Activated CD8-positive, alpha-beta memory T cell treated with anti-CD3 and anti-CD28 coated beads, Interleukin-2, amount 50 U/mL, for 1 hour (primary cell): ENCODE measurements at regions not wholly inside any gene's neighbourhood (a gene's known extent, or its start where the extent isn't known, plus 50 kb on each side); places are given as distances from the start of the nearest gene placed in this dataset.
"Not testable (repeated sequence)": the region's sequence is repeated elsewhere in the genome, so short reads cannot be mapped to it uniquely, and the experiment has no call there.

ENCODE experiments used
- DNase-seq: peaks from one replicate; pipeline ENCODE4 v3.0.0-alpha.2; 2020; ENCODE audit errors: extremely low read depth

DNA sequence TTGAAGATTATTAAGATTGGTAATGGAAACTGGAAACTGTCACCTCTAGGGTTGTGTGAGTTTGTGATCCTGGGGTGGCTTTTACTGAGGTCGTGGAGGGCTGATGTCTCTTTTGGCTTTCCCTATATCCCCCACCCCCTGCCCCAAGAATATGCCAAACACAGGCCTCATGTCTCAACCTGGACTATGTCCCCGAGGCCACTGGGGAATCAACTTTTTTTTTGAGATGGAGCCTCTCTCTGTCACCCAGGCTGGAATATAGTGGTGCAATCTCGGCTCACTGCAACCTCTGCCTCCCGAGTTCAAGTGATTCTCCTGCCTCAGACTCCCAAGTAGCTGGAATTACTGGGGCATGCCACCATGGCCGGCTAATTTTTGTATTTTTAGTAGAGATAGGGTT is 83.3 kb upstream of the RALGAPA2 start:
- no peak for DNase-seq

DNA sequence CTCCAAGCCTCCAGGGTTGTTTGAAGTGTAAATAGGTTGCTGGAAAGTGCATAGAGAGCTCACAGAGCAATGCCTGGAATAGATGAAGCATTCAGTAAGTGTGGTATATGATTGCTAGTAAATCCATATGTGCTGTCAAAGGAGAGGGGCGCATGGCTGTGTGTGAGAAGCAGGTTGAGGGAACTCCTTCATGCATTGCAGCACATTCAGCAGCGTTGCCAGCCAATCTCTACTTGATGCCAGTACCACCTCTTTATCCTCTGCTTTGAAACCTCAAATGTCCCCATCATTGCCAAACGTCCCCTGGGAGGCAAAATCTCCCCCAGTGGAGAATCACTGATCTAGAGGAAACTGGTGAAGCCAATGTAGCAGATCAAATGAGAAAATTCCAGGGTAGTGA is 82.7 kb upstream of the RALGAPA2 start:
- DNase-seq, result no peak

DNA sequence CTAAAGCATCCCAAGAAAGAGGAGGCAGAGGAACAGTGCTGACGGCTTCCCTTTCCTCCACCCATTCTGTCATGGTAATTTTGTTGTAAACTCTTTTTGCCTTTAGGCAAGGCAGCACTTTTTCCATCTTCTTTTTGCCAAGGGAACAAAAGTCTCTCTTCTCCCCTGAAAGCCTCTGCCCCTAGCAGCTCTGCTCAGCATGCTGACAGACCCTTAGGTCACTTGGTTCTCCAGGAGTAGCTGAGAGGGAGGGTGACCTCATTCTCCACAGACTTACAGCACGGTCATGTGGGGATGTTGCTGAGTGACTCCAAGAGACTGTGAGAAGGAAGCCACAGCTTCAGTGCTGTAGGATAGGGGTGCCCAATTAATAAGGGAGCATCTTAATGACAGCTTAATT is 81.1 kb upstream of the RALGAPA2 start:
- no peak for DNase-seq

DNA sequence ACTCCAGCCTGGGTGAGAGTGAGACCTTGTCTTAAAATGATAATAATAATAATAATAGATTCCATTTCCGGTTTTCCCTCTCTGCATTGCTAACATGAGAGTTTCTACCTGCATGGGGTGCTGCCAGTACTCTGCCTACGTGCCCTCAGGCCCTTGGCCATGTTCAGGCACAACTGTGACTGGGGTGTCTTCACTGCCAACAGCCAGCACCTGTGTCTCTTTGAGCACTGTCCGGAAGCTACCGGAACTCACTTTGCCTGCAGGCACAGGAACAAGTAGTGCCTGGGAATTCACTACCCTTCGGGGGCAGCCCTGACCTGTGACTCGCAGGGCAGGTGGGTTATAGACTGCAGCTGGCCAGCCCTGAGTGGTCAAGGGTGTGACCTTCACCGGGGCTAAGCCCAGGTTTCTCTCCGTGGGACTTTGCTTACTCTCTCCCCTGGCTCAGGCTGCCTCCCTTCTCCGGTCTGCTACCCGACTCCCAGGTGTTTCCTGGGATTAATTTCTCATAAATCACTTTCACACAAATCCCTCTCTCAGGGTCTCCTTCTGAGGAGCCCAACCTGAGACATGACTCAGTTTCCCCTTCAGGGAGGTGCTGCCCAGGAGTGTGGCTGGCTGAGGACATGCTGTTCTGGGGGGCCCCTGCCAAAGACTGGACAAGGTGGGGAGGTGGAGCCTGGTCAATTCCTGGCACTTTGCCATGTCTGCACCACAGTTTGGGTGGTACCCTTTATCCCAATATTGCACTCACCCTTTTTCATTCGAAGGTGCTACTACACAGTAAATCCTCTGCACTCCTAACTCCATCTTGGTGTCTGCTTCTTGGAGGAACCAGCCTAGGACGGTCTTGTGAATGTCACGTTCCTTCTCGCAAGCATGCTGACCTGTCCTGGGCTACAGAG is 79.5 kb upstream of the RALGAPA2 start:
- no peak for DNase-seq

DNA sequence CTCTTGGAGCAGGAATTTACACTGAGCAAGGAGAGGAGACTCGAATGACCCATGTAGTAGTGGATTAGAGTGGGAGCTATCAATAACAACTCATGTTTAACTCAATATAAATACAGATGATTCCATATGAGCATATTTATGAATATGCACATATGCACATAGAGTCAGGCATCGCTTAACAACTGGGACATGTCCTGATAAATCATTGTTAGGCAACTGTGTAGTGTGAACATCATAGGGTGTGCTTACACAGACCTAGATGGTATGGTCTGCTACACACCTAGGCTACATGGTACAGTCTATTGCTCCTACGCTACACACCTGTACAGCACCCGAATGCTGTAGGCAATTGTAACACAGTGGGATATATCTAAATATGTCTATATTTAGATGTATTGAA is 75.9 kb upstream of the RALGAPA2 start:
- no peak for DNase-seq

DNA sequence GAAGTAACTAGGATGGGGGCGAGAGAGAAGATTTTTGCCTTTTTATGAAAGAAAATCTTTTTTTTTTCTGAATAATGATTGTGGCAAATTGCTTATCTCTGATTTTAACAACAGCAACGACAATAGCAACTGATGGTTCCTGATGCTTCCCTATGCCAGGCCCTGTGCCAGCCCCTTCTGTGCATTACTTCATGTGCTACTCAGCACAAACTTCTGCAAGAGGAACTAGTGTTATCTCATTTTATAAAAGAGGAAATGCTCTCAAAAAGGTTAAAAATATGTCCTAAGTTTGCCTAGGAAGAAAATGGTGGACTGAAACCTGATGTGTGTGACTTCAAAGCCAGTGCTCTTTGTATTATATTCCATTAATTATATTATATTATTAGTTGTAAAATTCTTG is 74.0 kb upstream of the RALGAPA2 start:
- DNase-seq, result no peak

DNA sequence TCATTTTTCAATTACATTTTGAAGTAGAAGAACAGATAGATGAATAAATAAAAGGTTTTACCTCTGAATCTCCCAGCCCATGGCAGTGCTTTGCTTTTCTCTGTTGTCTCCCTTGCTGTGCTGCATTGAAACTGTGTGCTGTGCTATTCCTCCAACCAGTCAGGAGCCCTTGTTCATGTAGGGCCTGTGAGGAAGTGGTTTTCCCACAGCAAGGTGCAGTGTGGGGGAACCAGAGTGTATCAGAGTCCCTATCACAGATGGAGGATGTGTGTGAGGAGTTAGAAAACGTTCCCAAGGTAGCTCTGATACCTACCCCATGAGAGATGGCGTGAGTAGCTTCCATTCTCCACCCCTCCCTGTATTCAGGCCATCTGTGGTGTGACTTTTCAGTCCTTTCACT is 72.8 kb upstream of the RALGAPA2 start:
- no peak for DNase-seq

DNA sequence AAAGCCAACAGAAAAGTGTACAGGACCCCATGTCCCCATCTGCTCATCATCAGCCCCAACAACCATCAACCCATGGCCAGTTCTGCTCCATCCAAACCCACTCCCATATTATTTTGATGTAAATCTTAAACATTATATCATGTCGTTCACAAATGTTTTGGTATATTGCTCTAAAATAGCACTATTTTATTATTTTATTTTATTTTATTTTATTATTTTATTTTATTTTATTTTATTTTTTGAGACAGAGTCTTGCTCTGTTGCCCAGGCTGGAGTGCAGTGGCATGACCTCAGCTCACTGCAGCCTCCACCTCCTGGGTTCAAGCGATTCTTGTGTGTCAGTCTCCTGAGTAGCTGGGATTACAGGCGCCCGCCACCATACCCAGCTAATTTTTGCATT is 72.0 kb upstream of the RALGAPA2 start:
- DNase-seq, result not testable (repeated sequence)

DNA sequence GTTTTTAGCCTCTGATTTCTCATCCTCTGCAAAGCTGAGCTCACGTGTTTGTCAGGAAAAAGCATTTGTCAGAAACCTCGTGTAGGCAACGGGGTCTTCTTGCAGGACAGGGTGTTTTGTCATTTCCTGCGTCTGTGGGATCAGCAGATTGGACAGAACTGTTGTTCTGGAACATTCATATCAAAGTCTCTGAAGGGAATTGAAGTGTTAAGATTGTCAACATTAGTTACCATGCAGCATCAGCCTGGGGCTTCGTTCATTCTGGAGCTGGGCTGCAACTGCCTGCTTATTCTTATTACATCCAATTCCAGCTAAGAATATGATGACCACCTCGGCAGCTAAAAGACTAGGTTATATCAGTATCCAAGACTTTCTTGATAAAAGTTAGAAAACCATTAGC is 71.0 kb upstream of the RALGAPA2 start:
- DNase-seq, result no peak

DNA sequence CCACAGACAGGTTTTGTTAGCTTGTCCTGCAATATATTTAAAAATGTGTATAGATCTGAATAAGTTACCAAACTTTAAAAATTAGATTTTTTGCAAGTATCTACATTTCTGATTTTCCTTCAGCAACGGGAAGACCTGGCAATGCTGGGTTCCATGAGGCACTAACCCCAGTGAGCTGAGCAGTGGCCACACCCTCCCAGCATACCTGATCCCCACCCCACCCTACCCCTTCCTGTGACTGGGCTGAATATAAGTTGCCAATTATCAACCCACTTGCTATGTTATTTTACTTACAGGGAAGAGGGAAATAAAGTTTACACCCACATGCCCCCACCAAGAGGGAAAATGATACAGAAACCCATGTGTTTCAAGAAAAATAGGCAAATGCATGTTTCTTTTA is 70.3 kb upstream of the RALGAPA2 start:
- no peak for DNase-seq

DNA sequence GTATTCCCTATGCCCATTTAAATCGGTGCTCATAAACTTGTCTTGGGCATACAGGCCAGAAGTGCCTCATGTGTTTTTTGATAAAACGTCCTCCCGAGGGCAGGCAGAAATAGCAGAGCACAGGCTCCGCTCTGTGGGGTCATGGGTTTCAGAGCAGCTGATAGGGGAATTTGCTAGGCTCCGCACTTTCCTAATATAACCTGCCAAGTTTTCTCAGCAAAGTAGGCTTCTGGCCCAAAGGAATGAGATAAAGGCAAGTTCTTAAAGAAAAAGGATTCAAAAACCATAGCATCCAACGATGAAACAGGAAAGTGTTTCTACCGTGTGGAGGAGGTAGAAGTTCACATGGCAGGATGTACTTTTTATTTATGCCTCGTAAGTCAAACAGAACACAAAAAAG is 69.8 kb upstream of the RALGAPA2 start:
- DNase-seq, result no peak

DNA sequence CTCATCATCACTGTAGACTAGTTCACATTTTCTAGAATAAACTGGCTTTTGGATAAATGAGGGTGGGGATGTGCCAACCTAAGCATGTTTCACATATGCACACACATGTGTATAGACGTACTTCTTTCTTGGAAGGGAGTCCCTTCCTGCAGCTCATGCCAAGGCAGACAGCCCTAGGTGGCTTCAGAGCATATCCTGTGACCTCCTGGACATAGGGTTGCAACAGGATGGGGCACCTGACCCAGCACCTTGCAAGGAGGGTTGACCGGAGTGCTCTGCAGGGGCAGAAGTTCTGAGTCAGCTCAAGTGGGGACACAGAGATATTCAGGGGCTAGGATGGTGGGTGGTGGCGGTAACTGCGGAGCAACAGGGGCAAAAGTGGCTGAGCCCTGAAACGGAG is 68.6 kb upstream of the RALGAPA2 start:
- no peak for DNase-seq

DNA sequence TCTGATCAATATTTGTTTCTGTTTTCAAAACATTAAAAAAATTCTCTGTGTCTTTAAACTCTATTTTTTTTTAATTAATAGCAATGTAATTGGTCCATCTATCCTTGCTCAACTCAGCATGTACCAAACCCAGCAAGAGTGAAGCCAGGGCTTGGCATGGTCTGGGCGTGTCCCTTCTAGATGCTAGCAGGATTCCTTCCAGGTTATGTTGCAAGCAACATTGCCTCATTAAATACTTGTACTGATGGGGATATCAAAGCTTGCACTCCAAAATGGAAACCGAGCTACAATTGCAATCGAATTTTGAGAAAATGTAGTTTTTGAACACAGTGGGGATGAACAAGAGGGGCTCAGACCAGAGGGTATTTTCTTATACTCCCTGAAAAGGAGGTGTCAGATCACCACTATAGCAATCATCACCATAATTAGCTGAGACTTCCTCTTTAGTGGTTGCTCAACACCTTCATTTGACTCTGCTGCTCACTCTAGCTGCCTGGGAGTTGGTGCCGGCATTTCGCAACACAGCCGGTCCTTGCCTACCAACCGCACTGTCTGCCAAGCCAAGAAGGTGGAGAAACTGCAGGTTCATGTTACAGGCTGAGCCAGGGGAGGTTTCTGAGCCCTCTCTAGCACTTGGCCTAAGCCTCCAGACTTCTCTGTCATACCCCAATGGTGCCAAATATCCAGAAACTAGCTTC is 67.8 kb upstream of the RALGAPA2 start:
- DNase-seq, result no peak

DNA sequence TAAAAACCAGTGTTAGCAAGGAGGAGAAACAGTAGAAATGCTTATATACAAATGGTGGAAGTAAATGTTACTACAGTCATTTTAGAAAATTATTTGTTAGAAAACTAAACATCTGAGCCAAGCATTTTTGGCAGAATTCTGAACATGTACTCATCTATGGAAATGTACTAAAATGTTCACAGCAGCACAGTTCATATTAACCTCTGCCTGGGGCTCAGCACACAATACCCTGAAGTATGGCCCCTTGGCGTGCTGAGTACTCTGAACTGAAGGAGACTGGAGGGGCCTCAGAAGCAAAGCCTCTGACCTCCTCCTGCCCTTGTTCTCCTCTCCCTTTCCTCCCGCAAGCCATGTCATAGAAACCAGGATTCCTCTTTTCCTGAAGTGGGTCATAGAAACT is 66.2 kb upstream of the RALGAPA2 start:
- no peak for DNase-seq

DNA sequence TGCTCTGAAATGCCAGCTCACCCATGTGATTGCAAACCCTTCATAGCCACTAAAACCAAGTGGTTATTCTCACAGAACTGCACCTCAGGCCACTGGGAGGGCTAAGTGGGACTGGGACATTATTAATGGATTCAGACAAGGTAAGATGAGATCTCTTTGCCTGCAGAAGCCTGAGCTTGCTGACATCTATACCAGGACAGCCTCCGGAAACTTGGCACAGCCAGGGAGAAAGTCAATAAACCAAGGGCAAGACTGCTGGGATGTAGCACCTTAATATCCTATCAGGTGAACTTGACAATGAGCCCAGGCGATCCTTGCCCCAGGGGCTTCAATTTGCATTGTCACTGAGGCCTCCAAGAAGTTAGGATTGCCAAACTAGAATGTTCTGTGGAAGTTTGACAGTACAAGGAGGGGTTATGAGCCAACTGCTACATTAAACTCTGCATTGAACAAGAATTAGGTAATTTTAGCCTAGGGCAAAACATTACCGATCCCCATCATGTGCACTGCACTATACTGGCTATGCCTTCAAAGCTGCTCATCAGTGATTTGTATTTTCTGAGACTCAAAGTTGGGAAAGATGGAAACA is 60.1 kb upstream of the RALGAPA2 start:
- DNase-seq, result no peak

DNA sequence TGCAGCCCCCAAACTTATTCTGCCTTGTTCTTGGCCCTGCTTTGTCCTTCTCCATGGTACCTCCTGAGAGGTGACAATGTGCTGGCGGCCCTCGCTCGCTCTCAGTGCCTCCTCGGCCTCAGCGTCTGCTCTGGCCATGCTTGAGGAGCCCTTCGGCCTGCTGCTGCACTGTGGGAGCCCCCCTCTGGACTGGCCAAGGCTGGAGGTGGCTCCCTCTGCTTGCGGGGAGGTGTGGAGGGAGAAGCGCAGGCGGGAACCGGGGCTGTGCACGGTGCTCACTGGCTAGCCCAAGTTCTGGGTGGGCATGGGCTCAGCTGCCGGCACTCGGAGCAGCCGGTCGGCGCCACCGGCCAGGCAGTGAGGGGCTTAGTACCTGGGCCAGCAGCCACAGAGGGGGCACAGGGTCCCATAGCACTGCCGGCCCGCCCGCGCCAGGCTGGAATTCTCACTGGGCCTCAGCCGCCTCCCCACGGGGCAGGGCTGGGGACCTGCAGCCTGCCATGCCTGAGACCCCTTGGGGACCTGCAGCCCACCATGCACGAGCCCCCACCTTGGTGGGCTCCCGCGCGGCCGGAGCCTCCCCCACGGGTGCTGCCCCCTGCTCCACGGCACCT is 55.9 kb upstream of the RALGAPA2 start:
- DNase-seq, result no peak

DNA sequence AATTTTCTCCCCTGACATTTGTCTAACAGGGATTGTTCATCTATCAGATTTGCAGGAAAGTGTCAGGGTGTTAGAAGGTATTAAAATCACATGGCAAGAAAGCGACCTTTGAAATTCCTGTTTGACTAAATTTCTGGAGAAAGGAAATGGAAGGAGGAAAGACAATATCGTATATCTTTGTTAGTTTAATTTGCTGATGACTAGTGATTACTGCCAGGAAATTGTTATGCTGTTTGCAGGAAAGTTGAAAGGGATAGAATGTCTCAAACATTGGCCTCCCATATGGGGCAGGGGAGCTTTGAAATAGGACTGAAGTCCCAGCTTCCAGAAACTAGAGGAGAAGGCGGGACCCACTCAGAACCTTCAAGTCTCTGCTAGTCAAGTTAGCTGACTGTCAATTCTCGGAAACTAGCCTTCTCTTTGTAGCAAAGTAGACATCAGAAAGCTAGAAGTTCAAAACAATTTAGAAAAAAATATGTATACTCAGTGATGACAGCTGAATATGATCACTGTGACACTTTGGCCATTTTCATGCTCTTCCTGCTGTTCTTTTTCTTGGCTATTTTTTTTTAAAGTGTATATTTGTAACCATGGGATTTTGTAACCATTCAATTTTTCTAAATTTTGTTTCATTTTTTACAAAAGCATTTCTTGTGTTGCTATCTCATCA is 53.4 kb upstream of the RALGAPA2 start:
- DNase-seq, result no peak

DNA sequence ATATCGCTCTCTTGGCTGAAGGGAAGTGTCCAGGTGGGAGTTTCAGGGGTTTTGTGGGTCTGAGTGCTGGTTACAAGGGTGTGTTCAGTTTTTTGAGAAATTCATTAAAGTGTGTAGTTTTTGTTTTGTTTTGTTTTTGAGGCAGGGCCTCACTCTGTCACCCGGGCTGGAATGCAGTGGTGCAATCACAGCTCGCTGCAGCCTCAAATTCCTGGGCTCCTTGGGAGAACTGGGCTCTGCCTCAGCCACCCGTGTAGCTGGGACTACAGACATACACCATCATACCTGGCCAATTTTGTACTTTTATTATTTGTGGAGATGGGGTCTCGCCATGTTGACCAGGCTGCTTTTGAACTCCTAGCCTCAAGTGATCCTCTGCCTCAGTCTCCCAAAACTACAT is 51.2 kb upstream of the RALGAPA2 start:
- no peak for DNase-seq
